AG09319 (cell line): ENCODE measurements at regions not wholly inside any gene's neighbourhood (a gene's known extent, or its start where the extent isn't known, plus 50 kb on each side); places are given as distances from the start of the nearest gene placed in this dataset.

Source experiments
- DNase-seq: peaks from one replicate; pipeline ENCODE4 v3.0.0-alpha.2; 2010; ENCODE audit warnings: low read depth; ENCODE audit errors: extremely low read depth
- TF ChIP-seq, protein P1 (sequence below): IDR thresholded peaks from 2 replicates; pipeline ENCODE4 v1.5.1; 2011; ENCODE audit warnings: low read depth, mild to moderate bottlenecking, inconsistent platforms, low read length, moderate library complexity

GRCh38 chr3:72344647-72345046 lies 503.6 kb downstream of the SHQ1 start:
- DNase-seq = no peak
- TF ChIP-seq, protein P1, sequence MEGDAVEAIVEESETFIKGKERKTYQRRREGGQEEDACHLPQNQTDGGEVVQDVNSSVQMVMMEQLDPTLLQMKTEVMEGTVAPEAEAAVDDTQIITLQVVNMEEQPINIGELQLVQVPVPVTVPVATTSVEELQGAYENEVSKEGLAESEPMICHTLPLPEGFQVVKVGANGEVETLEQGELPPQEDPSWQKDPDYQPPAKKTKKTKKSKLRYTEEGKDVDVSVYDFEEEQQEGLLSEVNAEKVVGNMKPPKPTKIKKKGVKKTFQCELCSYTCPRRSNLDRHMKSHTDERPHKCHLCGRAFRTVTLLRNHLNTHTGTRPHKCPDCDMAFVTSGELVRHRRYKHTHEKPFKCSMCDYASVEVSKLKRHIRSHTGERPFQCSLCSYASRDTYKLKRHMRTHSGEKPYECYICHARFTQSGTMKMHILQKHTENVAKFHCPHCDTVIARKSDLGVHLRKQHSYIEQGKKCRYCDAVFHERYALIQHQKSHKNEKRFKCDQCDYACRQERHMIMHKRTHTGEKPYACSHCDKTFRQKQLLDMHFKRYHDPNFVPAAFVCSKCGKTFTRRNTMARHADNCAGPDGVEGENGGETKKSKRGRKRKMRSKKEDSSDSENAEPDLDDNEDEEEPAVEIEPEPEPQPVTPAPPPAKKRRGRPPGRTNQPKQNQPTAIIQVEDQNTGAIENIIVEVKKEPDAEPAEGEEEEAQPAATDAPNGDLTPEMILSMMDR = no peak

- DNase-seq = no peak
- TF ChIP-seq, protein P1 = no peak
Measured at GRCh38 chr3:72344236-72344635, 504.0 kb downstream of the SHQ1 start.

GRCh38 chr3:72343078-72343477 lies 505.2 kb downstream of the SHQ1 start:
- no peak for DNase-seq
- TF ChIP-seq, protein P1 = no peak

DNA sequence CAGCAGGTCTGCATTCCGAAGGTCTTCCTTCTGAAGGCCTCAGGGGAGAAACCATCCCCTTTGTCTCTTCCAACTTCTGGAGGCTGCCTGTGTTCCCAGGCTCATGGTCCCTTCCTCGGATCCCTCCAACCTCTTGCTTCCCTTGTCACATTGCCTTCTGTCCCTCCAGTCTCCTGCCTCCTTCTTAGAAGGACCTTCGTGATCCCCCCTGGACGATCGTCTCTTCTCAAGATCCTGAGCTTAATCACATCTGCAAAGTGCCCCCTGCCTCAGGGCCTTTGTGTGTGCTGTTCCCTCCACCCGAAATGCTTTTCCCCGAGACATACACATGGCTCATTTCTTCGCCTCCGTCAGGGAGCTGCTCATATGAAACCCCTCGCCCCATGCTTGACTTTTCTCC lies 505.8 kb downstream of the SHQ1 start:
- TF ChIP-seq, protein P1 = no peak

DNA sequence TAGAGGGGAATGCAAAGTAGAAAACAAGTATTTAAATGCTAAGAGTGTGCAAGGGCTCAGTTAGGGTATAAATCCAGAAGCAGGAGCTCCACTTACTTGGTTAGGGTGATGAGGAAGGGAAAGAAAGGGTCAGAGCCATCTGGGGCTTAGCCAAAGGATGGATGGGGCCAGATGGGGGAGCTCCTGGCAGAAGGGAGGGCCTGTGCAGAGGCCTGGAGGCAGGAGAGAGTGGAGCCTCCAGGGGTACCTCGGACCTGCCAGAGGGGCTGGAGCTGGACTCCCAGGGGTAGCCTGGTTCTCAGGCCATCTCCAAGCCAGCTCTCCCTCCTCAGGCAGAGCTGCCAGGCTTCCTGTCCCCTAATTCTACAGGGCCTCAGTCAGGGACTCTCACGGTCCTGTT lies 506.3 kb downstream of the SHQ1 start:
- DNase-seq = no peak
- TF ChIP-seq, protein P1 = no peak

More for the DNA sequence above, 505.8 kb downstream of the SHQ1 start:
- no peak for DNase-seq

DNA sequence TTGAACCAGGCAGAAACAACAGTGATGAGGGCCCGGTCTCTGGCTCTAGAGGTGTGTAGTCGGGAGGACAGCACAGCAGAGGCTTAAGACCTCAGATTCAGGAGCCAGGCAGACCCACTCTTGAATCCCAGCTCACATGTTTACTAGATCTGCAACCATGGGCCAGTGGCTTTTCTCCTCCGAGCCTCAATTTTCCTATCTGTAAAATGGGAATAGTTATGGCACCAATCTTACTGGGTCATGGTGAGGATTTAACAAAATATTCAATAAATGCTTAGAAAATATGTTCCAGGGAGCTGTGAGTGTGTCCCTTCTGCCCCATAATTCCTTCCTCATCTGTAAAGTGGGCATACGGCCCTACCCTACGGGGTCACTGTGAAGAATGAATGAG lies 506.9 kb downstream of the SHQ1 start:
- TF ChIP-seq, protein P1 = no peak

DNA sequence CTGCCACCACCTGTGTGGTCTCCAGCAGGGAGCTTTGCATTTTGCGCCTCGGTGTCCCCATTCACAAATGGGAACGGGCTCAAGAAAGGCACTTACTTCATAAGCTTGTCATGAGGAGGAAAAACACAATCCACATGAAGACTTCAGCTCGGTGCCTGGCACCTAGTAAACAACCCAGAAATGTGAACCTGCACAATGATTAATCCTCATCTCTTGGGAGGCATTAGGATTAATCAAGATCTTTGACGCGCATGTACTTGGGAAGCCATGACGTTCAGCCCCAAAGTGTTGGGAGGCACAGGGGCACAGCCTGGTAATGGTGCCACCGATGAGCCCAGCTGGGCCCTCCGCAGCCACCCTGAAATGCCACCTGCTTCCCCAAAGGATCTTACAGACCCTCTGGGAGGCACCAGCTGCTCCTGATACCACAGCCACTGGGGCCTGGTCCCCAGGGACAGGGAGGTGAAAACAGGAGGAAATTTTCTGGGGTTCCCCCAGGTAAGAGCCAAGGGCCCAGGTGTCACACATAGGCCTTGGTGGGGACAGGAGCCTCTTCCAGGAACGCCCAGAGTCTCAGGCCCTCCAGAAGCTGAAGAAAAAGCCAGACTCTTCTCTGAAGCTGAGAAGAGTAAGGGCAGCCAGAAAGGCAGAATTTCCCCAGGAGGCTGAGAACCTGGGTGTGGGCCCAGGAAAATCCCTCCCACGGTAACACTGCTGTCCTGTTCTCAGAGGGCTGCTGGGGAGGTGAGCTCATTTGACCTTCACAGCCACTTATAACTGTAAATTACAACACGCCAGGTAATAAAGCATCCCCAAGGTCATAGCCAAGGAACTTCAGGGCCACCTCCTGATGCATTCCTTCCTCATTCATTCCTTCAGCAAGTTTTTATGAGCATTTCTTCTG lies 507.5 kb downstream of the SHQ1 start:
- TF ChIP-seq, protein P1 = no peak
- DNase-seq = no peak

More for the DNA sequence above, 506.9 kb downstream of the SHQ1 start:
- no peak for DNase-seq
